SK-N-SH (cell line): ENCODE measurements at regions not wholly inside any gene's neighbourhood (a gene's known extent, or its start where the extent isn't known, plus 50 kb on each side); places are given as distances from the start of the nearest gene placed in this dataset.

Source experiments
- CTCF ChIP-seq: fragments of 200-600 bp; sonication (generic); IDR thresholded peaks from 2 replicates; pipeline ENCODE4 v1.6.1; 2017; ENCODE audit warnings: antibody characterized with exemption, mild to moderate bottlenecking, moderate library complexity
- EP300 ChIP-seq, 2 experiments: IDR thresholded peaks; 2 replicates each; pipeline versions ENCODE4 v1.4.0 to v1.6.1; 2012; ENCODE audit warnings: borderline replicate concordance in 1 of 2, low read depth in 1 of 2, low read length in 1 of 2
- GABPA ChIP-seq: IDR thresholded peaks from 2 replicates; pipeline ENCODE4 v1.4.0; 2012; ENCODE audit warnings: low read depth, mild to moderate bottlenecking
- MXI1 ChIP-seq: IDR thresholded peaks from 2 replicates; pipeline ENCODE4 v1.6.1; 2012; ENCODE audit warnings: mild to moderate bottlenecking, low read depth, low read length, improper control_type of control experiment
- PBX3 ChIP-seq: IDR thresholded peaks from 2 replicates; pipeline ENCODE4; 2012
- RAD21 ChIP-seq: IDR thresholded peaks from 2 replicates; pipeline ENCODE4 v1.6.1; 2012; ENCODE audit warnings: mild to moderate bottlenecking, low read length

DNA sequence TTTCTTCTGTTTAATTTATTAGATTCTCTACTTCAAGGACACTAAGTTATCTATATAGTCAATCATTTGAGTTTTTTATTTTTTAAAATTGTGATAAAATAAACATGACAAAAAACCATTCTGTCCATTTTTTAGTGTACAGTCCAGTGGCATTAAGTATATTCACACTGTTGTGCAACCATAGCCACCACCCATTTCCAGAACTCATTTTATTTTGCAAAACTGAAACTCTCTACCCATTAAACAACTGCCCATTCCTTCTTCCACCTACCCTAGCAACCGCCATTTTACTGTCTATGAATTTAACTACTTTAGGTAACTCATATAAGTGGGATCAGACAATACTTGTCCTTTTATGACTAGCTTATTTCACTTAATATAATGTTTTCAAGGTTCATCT, 275.6 kb downstream of the SH3GL2 start:
- TF ChIP-seq EP300 (IDR thresholded peaks at IDR 0.05; ENCODE audit: borderline replicate concordance in 1 of 2, low read depth in 1 of 2, low read length in 1 of 2): no peak
- no peak for TF ChIP-seq CTCF
- no peak for TF ChIP-seq GABPA
- no peak for TF ChIP-seq RAD21
- no peak for TF ChIP-seq PBX3
- no peak for TF ChIP-seq MXI1
